Dermis microvascular lymphatic vessel endothelial cell (primary cell): ENCODE measurements at regions not wholly inside any gene's neighbourhood (a gene's known extent, or its start where the extent isn't known, plus 50 kb on each side); places are given as distances from the start of the nearest gene placed in this dataset.

ENCODE experiments used
- DNase-seq, 2 donors: peaks; one replicate each; pipeline versions ENCODE4 v3.0.0 to v3.0.0-alpha.2; 2010; ENCODE audit warnings: low read depth in 2 of 2

DNA sequence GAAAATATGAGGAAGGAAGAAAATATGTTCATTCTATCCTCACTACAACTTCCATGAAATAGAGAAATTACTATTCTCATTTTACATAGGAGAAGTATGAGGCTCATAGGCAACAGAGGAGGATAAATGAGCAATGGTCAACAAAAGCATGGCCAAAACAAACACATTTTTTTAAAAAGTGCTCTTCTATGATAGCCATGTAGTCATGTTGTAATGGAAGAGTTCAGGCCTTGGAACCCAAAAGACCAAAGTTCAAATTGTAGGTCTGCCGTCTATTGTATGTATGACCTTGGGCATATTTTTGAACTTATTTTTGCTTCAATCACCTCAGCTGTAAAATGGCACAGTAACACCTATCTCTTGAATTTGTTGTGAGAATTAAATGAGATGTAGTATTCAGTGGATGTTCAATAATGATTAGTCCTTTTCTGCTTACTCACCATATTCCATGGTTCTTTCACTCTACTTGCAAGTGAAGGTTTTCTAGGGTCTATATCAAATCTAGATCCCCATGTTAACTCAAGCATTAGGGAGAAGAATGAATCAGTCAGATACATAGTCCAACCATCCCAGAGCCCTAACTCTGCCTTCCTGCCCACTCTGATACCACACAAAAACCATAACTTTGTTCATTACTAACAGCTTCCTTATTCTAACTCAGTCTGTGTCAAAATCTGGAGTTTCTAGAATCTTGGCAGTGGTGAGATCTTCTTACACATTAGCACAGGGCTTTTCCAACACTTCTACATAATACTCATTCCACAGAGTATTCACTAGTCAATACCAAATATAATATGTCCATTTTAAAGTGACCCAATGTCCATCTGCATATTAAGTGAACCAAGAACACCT is 353.2 kb downstream of the PLPP3 start:
- no peak for DNase-seq

DNA sequence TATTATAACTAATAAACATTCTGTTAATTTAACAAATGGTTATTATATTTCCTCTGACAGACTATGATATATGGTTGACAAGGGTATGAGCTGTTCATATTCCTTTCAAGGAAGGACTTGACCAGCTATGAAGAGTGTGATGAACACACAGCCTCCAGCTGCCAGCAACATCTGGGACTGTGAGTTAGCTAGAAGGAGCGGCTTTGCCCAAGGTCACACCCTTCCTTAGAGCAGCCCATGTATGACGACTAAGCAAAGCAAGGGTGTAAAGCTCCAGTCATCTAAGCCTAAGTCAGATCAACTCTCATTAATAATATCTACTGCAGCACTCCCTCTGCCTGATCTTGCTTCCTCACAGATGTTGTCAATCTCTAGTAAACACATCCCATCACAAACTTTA is 355.4 kb downstream of the PLPP3 start:
- DNase-seq = no peak

DNA sequence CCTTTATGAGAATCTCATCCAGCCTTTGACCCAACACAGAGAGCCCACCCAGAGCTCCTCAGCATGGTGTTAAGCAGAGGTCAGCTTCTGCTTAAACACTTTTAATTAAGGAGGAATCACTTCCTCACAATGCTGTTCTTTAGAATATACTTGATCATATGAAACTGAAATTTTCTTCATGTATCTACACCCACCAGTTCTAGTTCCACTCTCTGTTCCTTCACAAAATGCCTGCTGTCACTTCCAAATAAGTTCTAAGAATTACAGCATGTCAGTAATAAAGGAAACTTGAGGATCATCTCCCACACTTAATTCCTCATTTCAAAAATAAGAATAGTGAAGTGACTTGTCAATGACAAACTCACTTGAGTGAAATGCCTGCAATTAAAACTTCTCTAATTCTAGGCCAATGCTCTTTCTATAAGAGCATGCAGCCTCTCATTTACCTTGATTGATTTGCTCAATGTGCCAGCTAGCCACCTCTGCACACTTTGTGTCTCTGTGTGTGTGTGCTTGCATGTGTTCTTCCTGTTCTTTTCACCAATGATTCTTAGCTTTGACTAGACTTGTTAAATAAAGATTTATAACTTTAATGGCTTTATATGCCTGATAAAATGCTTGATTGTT is 356.3 kb downstream of the PLPP3 start:
- no peak for DNase-seq

DNA sequence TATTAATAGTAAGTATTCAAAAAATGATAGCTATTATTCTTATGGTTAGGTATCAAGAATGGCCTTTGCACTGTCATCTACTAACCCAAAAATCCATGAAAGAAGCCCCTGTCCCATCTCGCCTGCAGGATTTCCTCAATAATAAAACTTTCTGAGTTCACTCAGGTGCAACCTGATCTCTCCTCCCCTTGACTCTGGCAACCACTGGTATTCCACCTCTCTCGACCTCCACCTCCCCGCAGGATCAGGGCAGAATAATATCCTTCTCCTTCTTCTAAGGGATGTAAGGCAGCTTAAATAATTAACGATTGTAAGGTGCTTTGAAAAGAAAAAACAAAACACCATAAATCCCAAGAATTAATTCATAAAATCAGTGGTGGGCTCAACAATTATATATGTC is 359.3 kb downstream of the PLPP3 start:
- no peak for DNase-seq

DNA sequence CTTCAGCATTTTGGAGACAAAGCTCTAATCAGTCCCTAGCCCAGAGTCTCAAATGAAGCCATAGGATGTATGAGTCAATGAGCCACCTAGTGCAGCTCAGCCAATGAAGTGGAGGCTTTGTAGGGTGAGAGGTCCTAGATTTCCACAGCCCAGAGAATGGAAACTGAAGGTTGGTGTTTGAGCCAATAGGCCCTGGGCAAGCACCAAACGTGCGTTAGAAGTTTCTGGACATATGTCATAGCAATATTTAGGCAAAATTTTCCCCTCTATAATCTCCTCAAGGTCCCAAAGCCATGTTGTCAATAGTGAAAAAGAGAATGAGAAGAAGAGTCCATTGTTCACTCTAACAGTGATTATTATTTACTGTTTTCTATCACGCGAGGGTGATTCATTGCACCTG is 361.3 kb downstream of the PLPP3 start:
- DNase-seq = no peak

DNA sequence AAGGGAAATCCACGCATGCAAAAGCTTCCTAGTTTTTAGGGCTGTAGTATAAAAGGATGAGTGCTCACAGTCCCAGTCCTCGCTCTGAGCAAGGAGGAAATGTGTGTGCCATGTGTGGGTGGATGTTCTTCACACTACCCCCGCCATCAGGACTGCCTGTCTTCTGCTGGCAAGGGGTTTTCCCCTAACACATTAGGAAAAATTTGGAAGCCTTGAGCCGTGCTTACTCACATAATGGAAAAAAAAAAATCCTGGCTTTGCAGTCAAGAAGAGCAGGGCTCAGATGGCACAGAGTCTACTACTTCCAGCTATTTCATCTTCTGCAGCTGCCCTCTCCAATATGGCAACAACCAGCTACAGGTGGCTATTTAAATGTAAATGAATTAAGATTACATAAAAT is 363.1 kb downstream of the PLPP3 start:
- DNase-seq = no peak

DNA sequence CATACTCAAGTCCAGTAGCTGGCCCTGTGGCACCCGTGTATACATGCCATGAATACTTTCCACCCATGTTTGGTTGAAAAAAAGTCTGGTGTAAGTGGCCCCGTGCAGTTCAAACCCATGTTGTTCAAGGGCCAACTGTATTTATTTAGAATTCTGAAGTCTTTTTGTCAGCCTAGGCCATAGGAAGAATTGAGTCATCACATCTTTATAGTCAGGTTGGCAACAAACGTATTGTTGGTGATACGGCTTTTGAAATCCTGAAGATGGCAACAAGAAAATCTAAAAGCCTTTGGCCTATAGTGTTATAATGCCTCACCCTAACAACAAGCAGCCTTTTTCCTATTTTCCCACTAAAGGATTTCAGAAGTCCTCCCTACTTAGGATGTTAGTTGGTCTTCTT is 363.6 kb downstream of the PLPP3 start:
- no peak for DNase-seq

DNA sequence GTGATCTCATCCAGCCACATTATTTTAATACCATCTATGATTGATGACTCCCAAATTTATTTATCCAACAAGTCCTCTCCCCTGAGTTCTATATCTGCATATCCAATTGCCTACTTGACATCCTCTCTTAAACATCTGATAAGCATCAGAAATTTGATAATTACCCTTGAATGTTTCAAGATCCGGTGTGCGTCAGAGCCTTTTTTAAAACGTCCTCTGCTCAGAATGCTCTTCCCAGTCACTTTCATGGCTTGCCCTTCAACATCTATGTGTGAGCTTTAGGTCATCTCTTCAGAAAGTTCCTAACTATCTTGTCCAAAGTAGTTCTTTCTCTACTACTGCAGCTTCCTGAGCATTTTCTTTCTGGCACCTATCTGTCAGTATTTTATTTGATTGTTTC is 364.3 kb downstream of the PLPP3 start:
- no peak for DNase-seq

DNA sequence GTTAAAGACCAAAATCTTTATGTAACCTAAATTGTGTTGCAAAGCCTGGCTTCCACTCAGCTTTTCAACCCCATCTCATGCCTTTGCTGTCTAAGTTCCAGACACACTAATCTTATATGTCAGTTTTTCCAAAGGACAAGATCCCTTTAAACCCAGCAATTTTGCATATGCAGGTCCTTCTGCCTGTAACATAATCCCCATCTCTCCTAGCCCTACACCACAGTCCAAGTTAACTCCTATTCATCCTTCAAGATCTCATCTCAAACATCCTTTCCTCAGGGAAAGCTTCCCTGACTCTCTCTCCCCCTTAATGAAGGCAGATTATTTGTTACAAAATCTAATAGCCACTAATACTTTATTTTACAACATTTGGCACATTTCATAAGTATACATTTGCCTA is 366.3 kb downstream of the PLPP3 start:
- DNase-seq = no peak

DNA sequence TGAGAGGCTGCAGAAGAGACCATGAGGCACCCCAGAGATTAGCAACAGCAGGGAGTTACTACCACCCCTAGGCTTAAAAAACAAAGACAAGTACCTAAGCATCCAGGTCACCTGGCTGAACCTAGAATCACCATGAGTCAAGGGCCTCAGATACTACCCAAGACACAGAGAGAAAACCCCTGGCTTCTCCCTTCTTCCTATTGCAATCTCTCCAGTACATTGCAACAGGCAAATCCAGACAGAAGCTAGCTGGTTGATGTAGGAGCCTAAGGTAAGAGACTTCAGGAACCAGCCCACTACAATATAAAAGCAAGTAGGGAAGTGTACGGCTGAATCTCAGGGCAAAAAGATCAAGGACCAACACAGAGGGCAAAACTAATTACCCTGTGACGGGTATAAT is 367.2 kb downstream of the PLPP3 start:
- DNase-seq = no peak

DNA sequence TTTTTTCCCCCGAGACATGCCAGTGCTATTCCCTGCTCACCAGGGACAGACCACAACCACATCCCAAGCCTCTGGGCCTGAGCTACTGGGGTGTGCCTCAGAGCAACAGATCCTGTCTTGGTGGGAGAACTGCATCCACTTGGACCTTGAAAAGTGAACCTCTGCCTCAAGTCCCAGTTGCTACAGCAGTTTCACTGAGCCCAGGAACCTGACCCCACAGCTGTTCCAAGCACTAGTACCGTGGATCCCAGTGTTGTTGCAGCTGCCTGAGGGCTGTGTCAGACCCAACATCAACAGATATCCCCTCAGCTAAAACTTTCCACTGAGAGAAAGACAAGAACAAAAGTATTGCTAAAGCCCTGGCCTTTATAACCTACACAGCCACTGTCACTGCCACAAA is 373.0 kb downstream of the PLPP3 start:
- DNase-seq = no peak

DNA sequence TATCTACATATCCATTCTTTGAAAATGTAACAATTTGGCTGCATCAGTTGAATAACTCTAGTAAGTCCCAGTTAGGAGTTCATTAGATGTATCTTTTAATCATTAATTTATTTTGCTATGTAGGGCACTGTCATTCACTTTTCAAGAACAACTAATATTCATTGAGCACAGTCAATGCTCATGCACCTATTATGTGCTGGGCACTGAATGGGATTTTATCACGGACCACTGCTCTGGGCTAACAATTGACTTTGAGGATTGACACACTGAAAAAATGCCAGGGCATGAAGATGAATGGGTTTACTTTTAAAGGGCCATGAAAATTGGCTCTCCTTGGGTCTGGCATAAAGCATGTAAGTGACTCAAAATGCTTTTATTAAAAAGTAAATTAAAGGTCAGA is 375.2 kb downstream of the PLPP3 start:
- DNase-seq = no peak

DNA sequence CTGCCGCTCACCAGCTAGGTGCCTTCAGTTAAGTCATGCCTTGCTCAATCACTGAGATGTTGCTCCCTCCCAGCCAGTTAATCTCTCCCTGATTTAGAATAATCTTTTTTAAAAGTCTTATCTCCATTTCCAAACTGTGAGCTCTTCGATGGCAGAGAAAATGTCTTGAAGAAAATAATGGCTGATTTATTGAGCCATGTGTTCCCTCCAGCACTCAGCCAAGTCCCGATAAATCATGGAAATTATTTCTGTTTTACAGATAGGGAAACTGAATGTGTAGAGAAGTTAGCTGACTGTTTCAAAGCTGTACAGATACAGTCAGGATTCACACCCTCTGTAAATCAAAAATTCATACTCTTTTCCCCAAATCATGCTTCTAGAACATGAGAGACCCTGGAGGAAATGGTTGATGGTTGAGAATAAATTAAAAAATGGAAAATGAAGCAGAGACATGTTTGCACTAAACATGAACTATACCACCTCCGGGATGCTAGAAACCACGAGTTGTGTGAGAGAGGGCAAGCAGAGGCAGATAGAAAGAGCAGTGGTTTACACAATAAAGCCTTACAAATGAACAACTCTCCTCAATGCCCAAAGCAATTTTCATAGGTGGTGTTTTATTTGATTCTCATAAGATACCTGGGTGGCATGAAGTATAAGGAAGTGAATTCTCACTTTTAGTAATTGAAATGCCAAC is 376.4 kb downstream of the PLPP3 start:
- no peak for DNase-seq

DNA sequence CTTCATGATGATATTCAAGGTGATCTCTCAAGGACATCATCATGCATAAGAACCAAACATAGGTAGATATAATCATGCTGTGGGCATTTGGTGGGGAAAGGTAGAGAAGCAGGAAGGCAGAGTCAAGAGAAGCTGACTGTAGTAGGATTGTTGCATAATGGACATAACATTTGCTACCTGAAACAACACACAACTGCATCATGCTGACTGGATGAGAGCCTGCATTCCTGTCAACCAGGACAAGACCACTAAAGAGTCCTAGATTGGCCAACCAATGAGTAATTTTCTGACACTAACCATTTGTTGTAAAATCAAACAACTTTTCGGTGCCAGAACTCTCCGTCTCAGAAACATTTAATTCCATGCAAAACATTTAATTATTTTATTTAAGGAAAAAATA is 377.2 kb downstream of the PLPP3 start:
- DNase-seq = no peak

DNA sequence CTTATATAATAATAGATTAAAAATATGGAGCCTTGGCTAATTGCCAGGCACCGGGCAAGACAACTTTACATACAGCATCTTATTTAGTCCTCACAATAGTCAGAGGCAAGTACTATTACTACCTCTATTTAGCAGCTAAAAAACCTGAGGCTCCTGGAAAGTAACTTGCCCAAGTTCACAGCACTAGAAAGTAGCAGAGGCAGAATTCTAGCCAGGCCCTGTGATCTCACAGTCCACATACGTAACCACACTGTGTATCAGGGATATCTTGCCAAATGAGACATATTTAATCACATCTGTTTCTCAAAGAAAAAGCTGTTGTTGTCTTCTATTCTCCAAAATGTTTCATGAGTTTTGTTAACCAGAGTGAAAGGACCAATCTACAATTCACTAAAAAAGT is 378.5 kb downstream of the PLPP3 start:
- DNase-seq = no peak

DNA sequence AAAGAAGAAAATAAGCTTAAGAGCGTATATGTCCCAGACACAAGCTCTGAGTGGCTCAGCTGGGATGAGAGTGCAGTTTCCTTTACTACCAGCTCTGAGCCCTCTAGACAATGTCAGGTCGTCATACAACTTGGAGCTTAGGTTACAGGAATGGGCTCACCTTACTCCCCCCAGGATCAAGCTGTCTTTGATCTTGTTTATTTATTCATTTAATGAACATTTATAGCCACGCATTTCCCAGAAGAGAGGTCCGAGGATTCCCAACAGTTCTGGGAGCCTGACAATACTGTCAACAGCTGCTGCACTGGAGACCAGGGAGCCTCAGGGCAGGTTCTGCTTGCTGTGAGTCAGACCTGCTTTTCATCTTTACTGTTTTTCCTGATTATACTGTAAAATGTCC is 378.9 kb downstream of the PLPP3 start:
- no peak for DNase-seq

DNA sequence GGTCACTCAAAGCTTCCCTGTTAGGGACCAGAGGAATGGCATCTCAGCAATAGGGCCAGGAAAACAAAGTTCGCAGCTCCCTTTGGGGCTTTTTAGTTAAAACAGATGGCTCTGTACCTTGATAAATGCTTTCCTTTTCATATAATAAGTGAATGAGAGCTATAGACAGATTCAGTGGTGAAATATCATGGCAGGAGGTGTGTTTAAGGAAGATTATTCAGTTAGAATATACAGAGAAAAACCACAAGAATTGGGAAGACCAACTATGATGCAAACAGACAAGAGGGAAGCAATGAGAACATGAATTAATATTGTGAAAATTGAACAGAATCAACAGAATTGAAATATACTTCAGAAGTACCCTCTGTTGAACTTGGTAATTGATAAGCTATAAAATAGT is 379.4 kb downstream of the PLPP3 start:
- DNase-seq = no peak

DNA sequence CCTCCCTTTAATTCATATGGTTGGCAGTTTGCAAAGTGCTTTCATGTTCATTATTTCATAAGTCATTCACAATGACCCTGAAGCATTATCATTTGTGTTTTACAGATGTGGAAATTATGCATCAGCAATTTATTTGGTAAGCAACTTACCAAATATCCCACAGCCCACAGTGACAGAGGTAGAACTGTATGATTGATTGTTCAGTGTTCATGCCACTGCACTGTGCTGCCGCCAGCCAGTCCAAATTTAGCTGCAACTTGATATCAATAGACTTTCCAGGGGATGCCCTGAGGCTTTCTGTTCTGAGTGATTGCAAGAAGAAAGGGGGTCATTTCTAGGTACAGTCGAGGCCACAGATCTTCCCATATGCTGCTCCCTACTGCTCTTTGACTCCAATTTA is 380.3 kb downstream of the PLPP3 start:
- no peak for DNase-seq

DNA sequence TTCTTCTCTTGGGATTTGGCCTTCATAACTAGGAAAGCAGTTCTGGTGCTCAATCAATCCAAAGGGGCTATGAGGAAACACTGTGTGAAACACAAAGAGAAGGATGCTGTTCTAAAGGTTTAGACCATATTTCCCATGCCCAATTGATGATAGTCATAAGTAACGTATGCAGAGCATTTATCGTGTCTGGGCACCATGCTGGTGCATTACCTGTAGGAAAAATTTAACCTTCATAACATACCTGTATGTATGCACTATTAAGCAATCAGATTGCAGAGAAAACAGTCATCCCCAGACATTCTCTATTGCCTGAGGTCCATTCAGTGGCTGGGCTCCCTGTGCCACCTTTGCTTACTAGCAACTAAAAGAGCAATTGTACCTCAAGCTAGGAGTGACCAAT is 381.4 kb downstream of the PLPP3 start:
- DNase-seq = no peak

DNA sequence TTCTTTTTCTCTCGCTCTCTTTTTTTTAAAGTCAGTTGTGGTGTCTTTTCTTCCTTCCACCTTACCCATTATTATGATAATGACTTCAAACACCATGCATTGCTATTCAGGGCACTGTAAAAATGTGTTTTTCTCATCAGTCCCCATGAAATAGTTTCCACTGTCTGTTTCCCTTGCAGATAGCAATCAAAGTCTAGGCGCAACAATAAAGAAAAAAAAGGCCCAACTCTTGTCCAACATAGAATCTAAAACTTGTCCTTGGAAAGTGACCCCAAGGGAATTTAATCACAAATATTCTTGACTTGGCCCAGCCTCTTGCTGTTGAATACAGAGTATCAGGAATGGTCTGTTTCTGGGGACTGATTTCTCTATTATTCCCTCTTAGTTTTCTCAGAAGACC is 382.5 kb downstream of the PLPP3 start:
- peak; percentile 41 to 56 for DNase-seq

DNA sequence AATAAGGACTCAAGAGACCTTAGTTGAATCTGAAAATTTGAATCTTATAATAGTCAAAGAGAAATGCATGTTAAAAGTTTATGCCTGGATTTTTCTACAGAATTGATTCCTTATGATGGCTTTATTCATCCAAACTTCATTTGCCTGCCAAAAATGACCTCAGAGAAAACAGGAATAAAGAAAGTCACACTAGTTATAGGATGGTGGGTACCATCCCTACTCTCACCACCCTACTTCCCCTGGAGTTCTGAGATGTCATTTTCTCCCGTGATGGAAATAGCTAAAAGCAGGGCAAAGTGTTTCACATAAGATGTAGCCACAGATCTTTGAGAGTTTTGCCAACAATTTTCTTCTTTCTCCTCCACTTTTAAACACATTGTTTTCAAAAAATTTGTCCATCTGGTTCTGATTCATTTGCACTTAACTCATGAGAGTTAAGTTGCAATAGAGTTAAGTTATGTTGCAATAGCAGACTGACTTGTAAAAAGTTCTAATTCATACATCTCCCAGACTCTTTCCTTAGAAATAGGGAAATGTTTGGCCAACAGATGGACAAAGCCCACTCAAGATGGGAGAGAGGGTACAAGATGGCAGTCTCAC is 384.6 kb downstream of the PLPP3 start:
- DNase-seq = no peak

DNA sequence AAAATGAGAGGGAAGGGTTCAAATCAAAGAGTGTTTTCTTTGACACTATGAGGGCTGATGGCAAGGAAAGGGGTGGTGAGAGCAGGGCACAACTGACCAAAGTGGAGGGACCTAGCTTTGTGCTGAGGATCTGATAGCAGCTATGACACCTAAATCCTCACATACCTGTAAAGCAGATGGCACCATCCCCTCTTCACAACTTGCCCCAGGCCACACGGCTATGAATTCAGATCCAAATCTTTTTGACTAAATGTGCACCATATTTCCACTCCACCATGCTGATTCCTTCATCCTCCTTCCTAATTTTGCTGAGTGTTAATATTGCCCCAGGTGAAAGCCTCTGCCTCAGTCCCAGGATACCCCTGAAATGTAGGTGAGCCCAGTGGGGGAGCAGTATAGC is 385.7 kb downstream of the PLPP3 start:
- DNase-seq = no peak
